ENCODE measurements at regions not wholly inside any gene's neighbourhood (a gene's known extent, or its start where the extent isn't known, plus 50 kb on each side); places are given as distances from the start of the nearest gene placed in this dataset.

- no peaks in the 10 kb centered on the region for H3K4me1 ChIP-seq (ENCODE audit: insufficient read depth, low read length)
- Mint-ChIP-seq H3K9me3 (no peaks in the 10 kb centered on the region), H3K4me3 (no peak overlapping the region), H3K27ac (no peak overlapping the region), H3K36me3 (no peaks in the 10 kb centered on the region), H3K4me1 (no peaks in the 10 kb centered on the region), H3K27me3 (peaks cover 2 to 14% of the 10 kb centered on the region in 2 donors)
- no peaks in the 10 kb centered on the region for H3K36me3 ChIP-seq (ENCODE audit: insufficient read depth, low read length)
- POLR2A ChIA-PET (ENCODE audit: partially characterized antibody) = no interaction called here
- H3K9me3 ChIP-seq (ENCODE audit: control insufficient read depth in 1 of 2, low read length in 2 of 2) = no peaks in the 10 kb centered on the region
- no peak overlapping the region for H3K27ac ChIP-seq (ENCODE audit: low read depth, low read length)
- H3K4me3 ChIP-seq (ENCODE audit: low read length in 2 of 2) = no peak overlapping the region
- CTCF ChIA-PET (ENCODE audit: partially characterized antibody) = no interaction called here
- intact Hi-C loops (cut with micrococcal nuclease) = no loop called here
- H3K27me3 ChIP-seq (ENCODE audit: insufficient read depth, low read length) = no peaks in the 10 kb centered on the region
- no peak for DNase-seq
Measured at GRCh38 chr5:168187614-168188013, 103.8 kb upstream of the WWC1 start.

- intact Hi-C loops (cut with micrococcal nuclease) = no loop called here
- DNase-seq = no peak
- Mint-ChIP-seq H3K27ac (no peak overlapping the region), H3K27me3 (peaks cover 2 to 14% of the 10 kb centered on the region in 2 donors), H3K4me1 (no peaks in the 10 kb centered on the region), H3K4me3 (no peak overlapping the region), H3K9me3 (no peaks in the 10 kb centered on the region), H3K36me3 (no peaks in the 10 kb centered on the region)
- Histone ChIP-seq H3K4me3 (ENCODE audit: low read length in 2 of 2) (no peak overlapping the region), H3K4me1 (ENCODE audit: insufficient read depth, low read length) (no peaks in the 10 kb centered on the region), H3K27me3 (ENCODE audit: insufficient read depth, low read length) (no peaks in the 10 kb centered on the region), H3K36me3 (ENCODE audit: insufficient read depth, low read length) (no peaks in the 10 kb centered on the region), H3K9me3 (ENCODE audit: control insufficient read depth in 1 of 2, low read length in 2 of 2) (no peaks in the 10 kb centered on the region), H3K27ac (ENCODE audit: low read depth, low read length) (no peak overlapping the region)
- POLR2A ChIA-PET (ENCODE audit: partially characterized antibody) = no interaction called here
- CTCF ChIA-PET (ENCODE audit: partially characterized antibody) = no interaction called here
Measured at GRCh38 chr5:168188182-168188581, 103.3 kb upstream of the WWC1 start.

DNA sequence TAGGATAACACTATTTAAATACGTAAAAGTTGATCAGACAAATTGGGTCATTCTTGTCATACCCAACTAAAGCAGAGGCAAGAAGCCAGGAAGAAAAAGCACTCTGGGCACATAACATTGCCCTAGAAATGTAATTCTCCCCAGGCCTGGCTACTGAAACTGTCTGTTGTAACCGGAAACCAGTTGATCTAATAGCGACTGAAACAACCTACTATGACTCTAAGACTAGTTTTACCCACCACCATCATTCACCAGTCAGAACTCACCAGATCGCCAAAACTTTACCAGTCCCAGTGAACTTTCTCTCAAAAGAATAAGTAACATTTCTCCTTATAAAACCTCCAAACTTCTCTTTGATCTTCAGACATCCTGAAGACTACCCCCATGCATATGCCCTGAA lies 99.3 kb upstream of the WWC1 start:
- Histone ChIP-seq H3K9me3 (ENCODE audit: control insufficient read depth in 1 of 2, low read length in 2 of 2) (no peaks in the 10 kb centered on the region), H3K4me3 (ENCODE audit: low read length in 2 of 2) (no peak overlapping the region), H3K4me1 (ENCODE audit: insufficient read depth, low read length) (no peaks in the 10 kb centered on the region), H3K27ac (ENCODE audit: low read depth, low read length) (no peak overlapping the region), H3K27me3 (ENCODE audit: insufficient read depth, low read length) (no peaks in the 10 kb centered on the region), H3K36me3 (ENCODE audit: insufficient read depth, low read length) (no peaks in the 10 kb centered on the region)
- POLR2A ChIA-PET (ENCODE audit: partially characterized antibody) = no interaction called here
- H3K27me3 Mint-ChIP-seq = peaks cover 6 to 18% of the 10 kb centered on the region in 2 donors
- H3K4me1 Mint-ChIP-seq = peaks cover 0 to 3% (median 0%) of the 10 kb centered on the region in 4 donors
- no peak overlapping the region for H3K27ac Mint-ChIP-seq
- CTCF ChIA-PET (ENCODE audit: partially characterized antibody) = interaction anchor here (1.3 kb wide), 1 partner anchor 8 kb away, joined by 5 read pairs; no protein-coding TSS in a partner anchor
- intact Hi-C loops (cut with micrococcal nuclease) = no loop called here
- DNase-seq = no peak
- no peaks in the 10 kb centered on the region for H3K36me3 Mint-ChIP-seq
- H3K9me3 Mint-ChIP-seq = no peaks in the 10 kb centered on the region
- H3K4me3 Mint-ChIP-seq = no peak overlapping the region

GRCh38 chr5:168193493-168194250 lies 97.8 kb upstream of the WWC1 start:
- ChIA-PET POLR2A (ENCODE audit: partially characterized antibody) (no interaction called here), CTCF (ENCODE audit: partially characterized antibody) (interaction anchor here (1.1 to 1.3 kb wide), 3 partner anchors 10 to 26 kb away, joined by 5 read pairs; no protein-coding TSS in a partner anchor)
- Histone ChIP-seq H3K27me3 (ENCODE audit: insufficient read depth, low read length) (no peaks in the 10 kb centered on the region), H3K4me1 (ENCODE audit: insufficient read depth, low read length) (no peaks in the 10 kb centered on the region), H3K36me3 (ENCODE audit: insufficient read depth, low read length) (no peaks in the 10 kb centered on the region), H3K27ac (ENCODE audit: low read depth, low read length) (no peak overlapping the region), H3K4me3 (ENCODE audit: low read length in 2 of 2) (no peak overlapping the region), H3K9me3 (ENCODE audit: control insufficient read depth in 1 of 2, low read length in 2 of 2) (no peaks in the 10 kb centered on the region)
- no peak for DNase-seq
- Mint-ChIP-seq H3K4me1 (peaks cover 0 to 3% (median 0%) of the 10 kb centered on the region in 4 donors), H3K9me3 (no peaks in the 10 kb centered on the region), H3K4me3 (no peak overlapping the region), H3K27ac (no peak overlapping the region), H3K27me3 (peaks cover 6 to 17% of the 10 kb centered on the region in 2 donors), H3K36me3 (no peaks in the 10 kb centered on the region)
- intact Hi-C loops (cut with micrococcal nuclease) = no loop called here

- ChIA-PET POLR2A (ENCODE audit: partially characterized antibody) (no interaction called here), CTCF (ENCODE audit: partially characterized antibody) (no interaction called here)
- H3K36me3 Mint-ChIP-seq = no peaks in the 10 kb centered on the region
- Histone ChIP-seq H3K27ac (ENCODE audit: low read depth, low read length) (no peak overlapping the region), H3K36me3 (ENCODE audit: insufficient read depth, low read length) (no peaks in the 10 kb centered on the region), H3K9me3 (ENCODE audit: control insufficient read depth in 1 of 2, low read length in 2 of 2) (no peaks in the 10 kb centered on the region), H3K4me3 (ENCODE audit: low read length in 2 of 2) (no peak overlapping the region), H3K27me3 (ENCODE audit: insufficient read depth, low read length) (no peaks in the 10 kb centered on the region), H3K4me1 (ENCODE audit: insufficient read depth, low read length) (no peaks in the 10 kb centered on the region)
- H3K4me1 Mint-ChIP-seq = peaks cover 0 to 3% (median 0%) of the 10 kb centered on the region in 4 donors
- no peak for DNase-seq
- peaks cover 6 to 15% of the 10 kb centered on the region in 2 donors for H3K27me3 Mint-ChIP-seq
- H3K9me3 Mint-ChIP-seq = no peaks in the 10 kb centered on the region
- intact Hi-C loops (cut with micrococcal nuclease) = no loop called here
- H3K27ac Mint-ChIP-seq = no peak overlapping the region
- H3K4me3 Mint-ChIP-seq = no peak overlapping the region
Measured at GRCh38 chr5:168195110-168195509, 96.3 kb upstream of the WWC1 start.

DNA sequence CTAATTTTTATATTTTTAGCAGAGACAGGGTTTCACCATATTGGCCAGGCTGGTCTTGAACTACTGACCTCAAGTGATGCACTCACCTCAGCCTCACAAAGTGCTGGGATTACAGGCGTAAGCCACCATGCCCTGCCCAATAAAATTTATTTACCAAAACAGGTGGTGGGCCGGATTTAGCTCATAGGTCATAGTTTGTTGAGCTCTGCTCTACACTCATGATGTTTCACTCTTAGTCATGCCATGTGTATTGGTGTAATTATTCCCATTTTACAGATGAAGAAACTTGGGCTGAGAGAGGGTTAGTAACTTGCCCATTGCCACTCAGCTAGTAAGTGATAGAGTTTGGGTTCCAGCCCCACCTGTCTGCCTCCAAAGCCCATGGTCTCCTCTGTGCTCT lies 93.1 kb upstream of the WWC1 start:
- Mint-ChIP-seq H3K9me3 (no peaks in the 10 kb centered on the region), H3K36me3 (no peaks in the 10 kb centered on the region), H3K4me1 (peaks cover 0 to 2% (median 0%) of the 10 kb centered on the region in 4 donors), H3K27ac (no peak overlapping the region), H3K4me3 (no peak overlapping the region), H3K27me3 (peaks cover 6% of the 10 kb centered on the region in 2 donors)
- Histone ChIP-seq H3K27ac (ENCODE audit: low read depth, low read length) (no peak overlapping the region), H3K27me3 (ENCODE audit: insufficient read depth, low read length) (no peaks in the 10 kb centered on the region), H3K4me1 (ENCODE audit: insufficient read depth, low read length) (no peaks in the 10 kb centered on the region), H3K9me3 (ENCODE audit: control insufficient read depth in 1 of 2, low read length in 2 of 2) (no peaks in the 10 kb centered on the region), H3K36me3 (ENCODE audit: insufficient read depth, low read length) (no peaks in the 10 kb centered on the region), H3K4me3 (ENCODE audit: low read length in 2 of 2) (no peak overlapping the region)
- ChIA-PET POLR2A (ENCODE audit: partially characterized antibody) (no interaction called here), CTCF (ENCODE audit: partially characterized antibody) (interaction anchor here (1.0 to 1.9 kb wide), 2 partner anchors 19 to 21 kb away, joined by 4 to 10 read pairs; no protein-coding TSS in a partner anchor)
- intact Hi-C loops (cut with micrococcal nuclease) = no loop called here
- no peak for DNase-seq

DNA sequence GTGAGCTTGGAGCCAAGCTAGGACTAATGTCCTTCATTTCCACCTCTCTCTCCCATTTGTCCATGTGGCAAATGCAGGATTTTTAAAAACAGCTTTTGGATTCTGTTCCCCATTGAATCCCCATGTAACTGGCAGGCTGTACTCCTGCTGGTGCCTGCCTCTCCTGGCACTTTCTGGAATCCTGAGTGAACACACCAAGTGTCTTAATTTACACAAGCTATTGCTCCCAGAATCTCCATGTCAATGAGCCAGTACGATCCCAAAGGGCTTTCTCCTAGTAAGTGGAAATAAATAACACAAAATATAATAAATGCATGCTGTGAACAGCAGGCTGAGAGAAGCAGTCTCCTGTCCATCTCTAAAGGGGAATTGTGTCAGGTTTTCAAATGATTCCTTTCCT lies 88.4 kb upstream of the WWC1 start:
- H3K27ac Mint-ChIP-seq = no peak overlapping the region
- DNase-seq = no peak
- intact Hi-C loops (cut with micrococcal nuclease) = no loop called here
- no peaks in the 10 kb centered on the region for H3K36me3 Mint-ChIP-seq
- Histone ChIP-seq H3K36me3 (ENCODE audit: insufficient read depth, low read length) (no peaks in the 10 kb centered on the region), H3K9me3 (ENCODE audit: control insufficient read depth in 1 of 2, low read length in 2 of 2) (no peaks in the 10 kb centered on the region), H3K4me1 (ENCODE audit: insufficient read depth, low read length) (no peaks in the 10 kb centered on the region), H3K27me3 (ENCODE audit: insufficient read depth, low read length) (no peaks in the 10 kb centered on the region), H3K4me3 (ENCODE audit: low read length in 2 of 2) (no peak overlapping the region), H3K27ac (ENCODE audit: low read depth, low read length) (no peak overlapping the region)
- no peak overlapping the region for H3K4me3 Mint-ChIP-seq
- ChIA-PET POLR2A (ENCODE audit: partially characterized antibody) (no interaction called here), CTCF (ENCODE audit: partially characterized antibody) (interaction anchor here (0.9 kb wide), 1 partner anchor 11 kb away, joined by 3 read pairs; no protein-coding TSS in a partner anchor)
- no peaks in the 10 kb centered on the region for H3K9me3 Mint-ChIP-seq
- peaks cover 3 to 4% of the 10 kb centered on the region in 2 donors for H3K27me3 Mint-ChIP-seq
- H3K4me1 Mint-ChIP-seq = no peaks in the 10 kb centered on the region

Measured in CD4-positive, alpha-beta memory T cell (primary cell).